Psoas muscle (tissue), 7 donors: ENCODE measurements at regions not wholly inside any gene's neighbourhood (a gene's known extent, or its start where the extent isn't known, plus 50 kb on each side); places are given as distances from the start of the nearest gene placed in this dataset.
"Not testable (repeated sequence)": the region's sequence is repeated elsewhere in the genome, so short reads cannot be mapped to it uniquely, and the experiment has no call there.

Source experiments
- ATAC-seq, 4 donors: fragments of 200-7000 bp; cut with Tn5 transposase; one replicate each; pipeline ENCODE4 v1.9.1; 2020; ENCODE audit warnings: moderate library complexity in 3 of 4, mild to moderate bottlenecking in 2 of 4
- DNase-seq, 2 donors: peaks; one replicate each; pipeline ENCODE4 v3.0.0-alpha.2; 2020
- H3K27ac ChIP-seq: fragments of 200-600 bp; one replicate; pipeline ENCODE4 v1.8.0; 2022
- H3K27me3 ChIP-seq, 3 donors: fragments of 200-600 bp in 1 of 3; one replicate each; pipeline versions ENCODE4 v1.6.1 to v1.8.0; 2013 to 2022; ENCODE audit warnings: low read length in 2 of 3, mild to moderate bottlenecking in 2 of 3, moderate library complexity in 1 of 3; ENCODE audit not compliant: insufficient read depth in 3 of 3
- H3K36me3 ChIP-seq, 2 donors: fragments of 200-600 bp in 1 of 2; one replicate each; pipeline versions ENCODE4 v1.6.1 to v1.8.0; 2013 to 2022; ENCODE audit warnings: low read depth in 1 of 2, mild to moderate bottlenecking in 1 of 2, moderate library complexity in 1 of 2; ENCODE audit not compliant: insufficient read depth in 1 of 2
- H3K4me1 ChIP-seq: fragments of 200-600 bp; one replicate; pipeline ENCODE4 v1.8.0; 2022
- H3K4me3 ChIP-seq: fragments of 200-600 bp; one replicate; pipeline ENCODE4 v1.8.0; 2022; ENCODE audit warnings: mild to moderate bottlenecking
- H3K9me3 ChIP-seq: fragments of 200-600 bp; one replicate; pipeline ENCODE4 v1.8.0; 2022
- WGBS, 3 donors: extraction: QIAGEN DNeasy Blood & Tissue Kit; methylation state at CpG; one replicate each; pipeline versions ENCODE4 v1.1.6 to v1.1.7; 2013; 5-methylcytosine and 5-hydroxymethylcytosine counted together
- intact Hi-C, 2 donors: fragments of 100-400 bp; cut with DNase I; formaldehyde crosslinking; loops; one replicate each; pipeline versions ENCODE4 v1.11.0 to v1.14.2; 2022
- TF ChIP-seq, protein P1 (sequence below): fragments of 200-600 bp; IDR thresholded peaks from one replicate; pipeline ENCODE4 v1.8.0; 2022; ENCODE audit warnings: antibody characterized with exemption
- donor health status: healthy with polysubstance abuse.
- donor health status: DM: no; HTN: no; CAD: no; lungs with moderate emphysema.
- donor health status: Bipolar disorder and iron deficiency.
- donor health status: healthy.
- donor health status: DM: yes; HTN: yes; CAD: no.
- donor health status: DM: no; HTN: no; CAD: no.
- donor health status: DM: yes; HTN: yes; CAD: no.

DNA sequence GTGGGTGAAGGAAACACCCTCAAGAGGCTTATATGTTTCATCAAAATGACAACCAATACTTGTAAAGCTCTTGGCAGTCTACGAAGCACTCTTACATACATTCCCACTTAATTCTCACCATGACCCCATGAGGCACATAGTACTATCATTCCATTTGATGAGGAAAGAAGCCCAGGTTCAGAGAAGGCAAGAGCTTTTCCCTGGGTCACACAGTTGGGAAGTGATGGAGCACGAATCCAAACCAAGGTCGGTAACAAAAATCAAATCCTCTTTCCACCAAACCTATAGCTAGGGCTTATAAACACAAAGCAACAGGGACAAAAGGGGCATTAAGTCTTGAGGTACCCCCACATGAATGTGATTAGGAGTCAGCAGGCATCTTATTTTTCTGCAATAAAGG is 187.1 kb downstream of the UACA start:
- H3K27me3 ChIP-seq = no peaks in the 10 kb centered on the region
- H3K9me3 ChIP-seq = no peaks in the 10 kb centered on the region
- intact Hi-C loops = loop anchor here in 1 of 2 donors (10.0 kb wide), 1 partner anchor 59 kb away; no protein-coding TSS in a partner anchor
- H3K4me3 ChIP-seq = no peak overlapping the region
- ATAC-seq (no peak), DNase-seq (no peak)
- H3K4me1 ChIP-seq = no peaks in the 10 kb centered on the region
- TF ChIP-seq, protein P1, sequence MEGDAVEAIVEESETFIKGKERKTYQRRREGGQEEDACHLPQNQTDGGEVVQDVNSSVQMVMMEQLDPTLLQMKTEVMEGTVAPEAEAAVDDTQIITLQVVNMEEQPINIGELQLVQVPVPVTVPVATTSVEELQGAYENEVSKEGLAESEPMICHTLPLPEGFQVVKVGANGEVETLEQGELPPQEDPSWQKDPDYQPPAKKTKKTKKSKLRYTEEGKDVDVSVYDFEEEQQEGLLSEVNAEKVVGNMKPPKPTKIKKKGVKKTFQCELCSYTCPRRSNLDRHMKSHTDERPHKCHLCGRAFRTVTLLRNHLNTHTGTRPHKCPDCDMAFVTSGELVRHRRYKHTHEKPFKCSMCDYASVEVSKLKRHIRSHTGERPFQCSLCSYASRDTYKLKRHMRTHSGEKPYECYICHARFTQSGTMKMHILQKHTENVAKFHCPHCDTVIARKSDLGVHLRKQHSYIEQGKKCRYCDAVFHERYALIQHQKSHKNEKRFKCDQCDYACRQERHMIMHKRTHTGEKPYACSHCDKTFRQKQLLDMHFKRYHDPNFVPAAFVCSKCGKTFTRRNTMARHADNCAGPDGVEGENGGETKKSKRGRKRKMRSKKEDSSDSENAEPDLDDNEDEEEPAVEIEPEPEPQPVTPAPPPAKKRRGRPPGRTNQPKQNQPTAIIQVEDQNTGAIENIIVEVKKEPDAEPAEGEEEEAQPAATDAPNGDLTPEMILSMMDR = no peak
- H3K36me3 ChIP-seq = no peaks in the 10 kb centered on the region
- no peak overlapping the region for H3K27ac ChIP-seq
- 94 to 96% (median 95%) methylated on average over 3 of the region's 3 CpGs for WGBS, 3 donors

DNA sequence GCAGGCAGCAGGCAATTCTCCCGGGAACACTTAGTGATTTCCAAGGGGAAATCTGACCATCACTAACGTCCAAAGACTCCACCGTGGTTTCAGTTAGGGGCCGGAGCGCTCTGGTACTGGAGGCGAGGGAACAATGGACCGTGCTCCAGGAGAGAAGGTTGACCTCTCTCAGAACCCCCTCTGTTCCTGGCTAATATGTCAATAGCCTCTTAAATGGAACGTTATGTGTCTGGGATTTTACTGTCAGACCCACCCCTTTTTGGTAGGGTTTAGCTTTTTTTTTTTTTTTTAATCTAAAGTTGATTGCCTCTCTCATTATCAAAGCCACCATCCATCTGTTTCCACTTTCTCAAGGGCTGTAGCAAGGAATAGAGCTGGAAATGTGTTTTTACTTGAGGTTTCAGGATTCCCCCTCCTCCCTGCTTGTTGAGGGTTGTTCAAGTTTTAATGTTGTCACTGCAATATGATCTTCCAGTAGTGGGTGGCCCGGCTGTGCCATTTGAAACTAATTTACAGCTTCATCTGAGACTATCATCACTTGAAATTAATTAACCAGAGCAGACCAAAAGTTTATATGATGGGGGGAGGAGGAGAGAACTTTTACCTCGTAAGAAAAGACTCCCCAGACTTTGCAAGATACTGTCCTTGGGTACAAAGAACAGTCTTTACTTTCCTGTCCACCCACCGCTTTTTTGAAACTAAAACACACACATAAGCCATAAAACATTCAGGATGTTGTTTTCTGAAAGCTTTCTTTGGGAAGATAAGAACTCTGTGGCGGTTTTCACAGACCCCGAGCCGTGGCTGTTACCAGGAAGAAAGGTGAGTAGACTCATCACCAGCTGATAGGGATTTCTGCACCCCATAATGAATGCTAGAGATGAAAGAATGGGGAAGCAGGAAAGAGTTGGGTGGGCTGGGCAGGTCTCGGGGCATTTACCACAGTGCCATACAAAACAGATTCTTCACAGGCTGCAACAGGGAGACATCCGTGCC is 187.8 kb downstream of the UACA start:
- no peaks in the 10 kb centered on the region for H3K36me3 ChIP-seq
- H3K9me3 ChIP-seq = no peaks in the 10 kb centered on the region
- no peaks in the 10 kb centered on the region for H3K27me3 ChIP-seq
- intact Hi-C loops = loop anchor here in 1 of 2 donors (10.0 kb wide), 1 partner anchor 59 kb away; no protein-coding TSS in a partner anchor
- no peaks in the 10 kb centered on the region for H3K4me1 ChIP-seq
- no peak for ATAC-seq
- TF ChIP-seq, protein P1 = no peak
- no peak overlapping the region for H3K27ac ChIP-seq
- no peak for DNase-seq
- no peak overlapping the region for H3K4me3 ChIP-seq
- 51 to 56% (median 52%) methylated on average over 16 of the region's 16 CpGs for WGBS, 3 donors

DNA sequence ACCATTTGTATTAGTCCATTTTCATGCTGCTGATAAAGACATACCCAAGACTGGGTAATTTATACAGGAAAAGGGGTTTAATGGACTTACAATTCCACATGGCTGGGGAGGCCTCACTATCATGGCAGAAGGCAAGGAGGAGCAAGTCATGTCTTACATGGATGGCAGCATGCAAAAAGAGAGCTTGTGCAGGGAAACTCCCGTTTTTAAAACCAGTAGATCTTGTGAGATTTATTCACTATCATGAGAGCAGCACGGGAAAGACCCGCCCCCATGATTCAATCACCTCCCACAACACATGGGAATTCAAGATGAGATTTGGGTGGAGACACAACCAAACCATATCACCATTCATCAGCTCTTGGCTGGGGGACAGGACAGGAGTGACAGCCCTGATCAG is 189.0 kb downstream of the UACA start:
- intact Hi-C loops = loop anchor here in 1 of 2 donors (10.0 kb wide), 1 partner anchor 60 kb away; no protein-coding TSS in a partner anchor
- H3K4me1 ChIP-seq, ATAC-seq, H3K27me3 ChIP-seq, H3K4me3 ChIP-seq, H3K9me3 ChIP-seq, H3K27ac ChIP-seq, H3K36me3 ChIP-seq, DNase-seq: not testable (repeated sequence)
- 90 to 97% (median 91%) methylated on average over 3 of the region's 3 CpGs for WGBS, 3 donors

DNA sequence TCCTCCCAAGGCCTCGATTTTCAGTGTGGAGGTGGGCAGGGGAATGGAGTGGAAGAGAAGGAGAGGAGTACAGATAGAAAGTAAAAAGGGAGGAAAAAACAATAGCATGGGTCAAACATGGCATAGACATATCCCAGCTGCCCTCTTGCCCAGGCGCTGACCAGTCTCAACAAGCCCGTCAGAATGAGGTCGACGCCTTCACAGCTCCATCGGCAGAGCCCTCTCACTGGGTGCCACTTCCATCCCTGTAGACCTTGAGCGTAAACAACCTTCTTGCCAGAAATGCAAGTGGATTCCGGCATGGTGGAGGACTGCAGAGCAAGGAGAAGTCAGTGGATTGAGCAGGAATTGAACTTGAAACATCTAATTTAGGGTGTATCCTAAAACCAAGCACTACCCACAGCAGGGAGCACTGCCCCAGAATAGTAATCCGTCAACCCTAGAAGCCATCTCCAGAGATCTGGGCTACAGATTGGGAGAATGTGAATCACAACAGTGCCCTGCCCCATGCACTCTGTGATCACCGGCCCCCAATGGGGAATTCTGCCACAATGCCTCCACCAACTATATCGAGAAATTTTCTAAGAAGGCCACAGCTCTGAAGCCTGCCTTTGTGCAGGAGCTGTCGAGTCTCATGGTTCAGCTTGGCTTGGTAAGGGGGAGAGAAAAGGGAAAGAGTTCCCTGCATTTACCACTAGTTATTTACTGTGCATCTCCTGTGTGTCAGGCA is 190.1 kb downstream of the UACA start:
- H3K4me1 ChIP-seq = peaks cover 7% of the 10 kb centered on the region
- intact Hi-C loops = loop anchor here in 1 of 2 donors (10.0 kb wide), 1 partner anchor 62 kb away; no protein-coding TSS in a partner anchor
- no peak overlapping the region for H3K27ac ChIP-seq
- ATAC-seq = no peak
- H3K9me3 ChIP-seq = no peaks in the 10 kb centered on the region
- WGBS, 3 donors = 93 to 95% (median 94%) methylated on average over 12 of the region's 12 CpGs
- H3K27me3 ChIP-seq = no peaks in the 10 kb centered on the region
- TF ChIP-seq, protein P1 = no peak
- no peaks in the 10 kb centered on the region for H3K36me3 ChIP-seq
- no peak overlapping the region for H3K4me3 ChIP-seq
- DNase-seq = no peak
